Skeletal muscle satellite cell (primary cell): ENCODE measurements at regions not wholly inside any gene's neighbourhood (a gene's known extent, or its start where the extent isn't known, plus 50 kb on each side); places are given as distances from the start of the nearest gene placed in this dataset.

Experiments used
- H3K27me3 ChIP-seq: 2 replicates; pipeline ENCODE4 v1.7.0; 2013; ENCODE audit warnings: low read length; ENCODE audit not compliant: control insufficient read depth, insufficient read depth
- H3K36me3 ChIP-seq: 2 replicates; pipeline ENCODE4 v1.7.0; 2013; ENCODE audit warnings: mild to moderate bottlenecking, control low read depth, low read length; ENCODE audit not compliant: insufficient read depth
- H3K4me1 ChIP-seq: 2 replicates; pipeline ENCODE4 v1.7.0; 2013; ENCODE audit warnings: low read length; ENCODE audit not compliant: control insufficient read depth, insufficient read depth
- H3K4me2 ChIP-seq: 2 replicates; pipeline ENCODE4 v1.7.0; 2013; ENCODE audit warnings: mild to moderate bottlenecking, low read length
- H3K4me3 ChIP-seq: 2 replicates; pipeline ENCODE4 v1.7.0; 2013; ENCODE audit warnings: low read length
- H3K9ac ChIP-seq: 2 replicates; pipeline ENCODE4 v1.7.0; 2013; ENCODE audit warnings: mild to moderate bottlenecking, low read depth, low read length, moderate library complexity
- H3K9me3 ChIP-seq: replicated peaks from 2 replicates; pipeline ENCODE4 v1.7.0; 2013; ENCODE audit warnings: mild to moderate bottlenecking, control low read depth, low read length

GRCh38 chr6:163728442-163729126 is 314.1 kb downstream of the QKI start:
- Histone ChIP-seq H3K4me2 (no peak overlapping the region), H3K4me3 (no peak overlapping the region), H3K36me3 (no peaks in the 10 kb centered on the region), H3K9me3 (no peaks in the 10 kb centered on the region), H3K9ac (no peak overlapping the region), H3K27me3 (no peaks in the 10 kb centered on the region), H3K4me1 (no peaks in the 10 kb centered on the region)

GRCh38 chr6:163726037-163726695 is 311.6 kb downstream of the QKI start:
- H3K4me3 ChIP-seq, result no peak overlapping the region
- H3K4me2 ChIP-seq, result no peak overlapping the region
- no peaks in the 10 kb centered on the region for H3K9me3 ChIP-seq
- H3K36me3 ChIP-seq, result no peaks in the 10 kb centered on the region
- no peaks in the 10 kb centered on the region for H3K4me1 ChIP-seq
- no peaks in the 10 kb centered on the region for H3K27me3 ChIP-seq
- no peak overlapping the region for H3K9ac ChIP-seq

DNA sequence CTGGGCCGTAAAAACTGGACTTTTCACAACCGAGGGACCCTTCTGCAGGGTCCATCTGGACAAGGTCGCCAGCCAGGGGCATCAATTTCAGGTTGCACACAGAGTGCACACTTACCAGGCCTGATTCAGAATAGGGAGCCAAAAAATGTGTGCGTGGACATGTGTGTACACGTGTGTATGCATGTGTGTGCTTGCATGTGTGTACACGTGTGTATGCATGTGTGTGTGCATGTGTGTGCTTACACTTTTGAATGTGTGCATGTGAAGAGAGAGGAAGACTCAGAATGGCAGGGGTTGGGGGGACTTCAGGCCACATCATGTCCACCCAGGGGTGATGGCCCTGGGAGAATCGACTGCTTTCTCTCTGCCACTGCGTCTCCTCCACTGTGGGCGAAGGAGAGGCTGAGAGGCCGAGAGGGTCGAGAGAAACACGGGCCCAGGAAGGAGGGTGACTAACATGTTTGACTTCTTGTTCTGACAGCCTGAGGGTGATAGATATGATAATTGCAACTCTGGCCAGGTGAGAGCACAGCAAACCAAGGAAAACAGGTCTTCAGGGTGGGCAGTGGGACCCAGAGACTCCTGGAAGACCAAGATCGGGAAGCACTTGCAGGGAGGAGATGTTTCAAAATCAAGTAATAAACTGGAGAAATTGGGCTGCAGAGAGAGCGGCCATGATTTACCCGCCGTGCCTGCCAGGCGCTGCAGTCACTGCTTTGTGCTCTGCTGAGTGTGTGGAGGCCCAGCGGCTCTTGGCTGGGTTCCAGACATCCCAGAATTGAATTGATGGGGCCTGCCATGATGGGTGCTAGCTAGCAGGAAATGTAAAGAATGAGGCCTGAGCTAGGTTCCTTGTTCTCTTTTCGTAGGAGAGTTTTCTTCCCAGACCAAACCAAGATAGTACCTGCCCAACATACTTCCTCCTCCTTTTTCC is 310.8 kb downstream of the QKI start:
- no peak overlapping the region for H3K9ac ChIP-seq
- no peak overlapping the region for H3K4me2 ChIP-seq
- H3K4me3 ChIP-seq, result no peak overlapping the region
- no peaks in the 10 kb centered on the region for H3K36me3 ChIP-seq
- no peaks in the 10 kb centered on the region for H3K27me3 ChIP-seq
- H3K9me3 ChIP-seq, result no peaks in the 10 kb centered on the region
- H3K4me1 ChIP-seq, result no peaks in the 10 kb centered on the region

- no peaks in the 10 kb centered on the region for H3K27me3 ChIP-seq
- no peaks in the 10 kb centered on the region for H3K9me3 ChIP-seq
- H3K9ac ChIP-seq, result no peak overlapping the region
- H3K36me3 ChIP-seq, result no peaks in the 10 kb centered on the region
- no peaks in the 10 kb centered on the region for H3K4me1 ChIP-seq
- no peak overlapping the region for H3K4me3 ChIP-seq
- no peak overlapping the region for H3K4me2 ChIP-seq
Observed at GRCh38 chr6:163724196-163724595, 309.7 kb downstream of the QKI start.

- no peak overlapping the region for H3K4me3 ChIP-seq
- no peaks in the 10 kb centered on the region for H3K27me3 ChIP-seq
- no peak overlapping the region for H3K9ac ChIP-seq
- no peaks in the 10 kb centered on the region for H3K36me3 ChIP-seq
- no peak overlapping the region for H3K4me2 ChIP-seq
- H3K4me1 ChIP-seq, result no peaks in the 10 kb centered on the region
- no peaks in the 10 kb centered on the region for H3K9me3 ChIP-seq
Observed at GRCh38 chr6:163723759-163724158, 309.2 kb downstream of the QKI start.

- Histone ChIP-seq H3K27me3 (no peaks in the 10 kb centered on the region), H3K4me3 (no peak overlapping the region), H3K4me2 (no peak overlapping the region), H3K4me1 (no peaks in the 10 kb centered on the region), H3K9me3 (no peaks in the 10 kb centered on the region), H3K9ac (no peak overlapping the region), H3K36me3 (no peaks in the 10 kb centered on the region)
Observed at GRCh38 chr6:163721922-163722692, 307.6 kb downstream of the QKI start.

DNA sequence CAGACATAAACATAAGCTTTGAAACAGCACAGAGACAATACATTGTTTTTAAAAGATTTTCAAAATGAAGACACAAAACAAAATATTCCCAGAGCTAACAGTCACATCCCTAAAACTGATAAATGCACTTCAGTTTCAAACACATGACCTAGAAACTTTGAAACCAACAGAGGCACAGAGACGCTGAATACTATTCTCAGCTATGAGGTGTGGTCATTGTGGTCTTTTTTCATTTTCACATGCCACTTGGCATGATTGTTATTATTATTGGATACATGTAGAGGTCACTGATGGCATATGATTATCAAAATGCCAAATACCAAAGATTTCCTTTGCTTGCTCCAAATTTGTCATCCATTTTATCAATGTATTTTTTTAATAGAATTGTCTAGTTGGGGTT is 306.9 kb downstream of the QKI start:
- Histone ChIP-seq H3K4me1 (no peaks in the 10 kb centered on the region), H3K27me3 (no peaks in the 10 kb centered on the region), H3K9ac (no peak overlapping the region), H3K36me3 (no peaks in the 10 kb centered on the region), H3K4me3 (no peak overlapping the region), H3K9me3 (no peaks in the 10 kb centered on the region), H3K4me2 (no peak overlapping the region)

DNA sequence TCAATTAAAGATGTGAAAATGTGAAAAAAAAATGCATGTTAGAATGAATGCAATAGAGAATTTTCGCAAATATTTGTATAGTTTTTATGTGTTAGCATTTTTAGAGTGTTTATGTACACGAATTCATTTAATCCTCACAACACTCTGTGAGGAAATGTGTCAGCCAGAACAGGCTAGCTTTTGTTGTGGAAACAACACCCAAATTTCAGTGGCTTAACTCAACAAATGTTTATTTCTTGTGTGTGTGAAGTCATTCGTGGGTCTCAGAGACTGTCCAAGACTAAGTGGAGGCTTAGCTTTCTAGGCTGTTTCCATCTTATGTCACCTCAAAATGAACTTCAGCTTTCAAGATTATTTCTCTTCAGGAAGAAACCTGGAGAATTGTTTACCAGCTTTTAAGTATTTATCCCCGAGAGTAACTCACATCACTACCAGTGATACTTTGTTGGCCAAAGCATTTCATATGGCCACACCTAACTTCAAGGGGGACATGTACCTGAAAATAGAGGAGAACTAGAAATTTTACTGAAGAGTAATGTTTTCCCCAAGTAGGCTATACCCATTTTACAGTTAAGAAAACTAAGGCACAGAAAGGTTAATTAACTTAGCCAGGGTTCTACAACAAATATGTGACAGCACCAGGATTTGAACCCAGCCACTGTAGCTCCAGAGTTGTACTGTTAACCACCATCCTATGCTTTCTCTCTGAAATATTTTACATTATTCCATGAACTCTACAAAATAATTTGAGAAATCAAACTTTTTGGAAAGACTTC is 306.1 kb downstream of the QKI start:
- H3K9me3 ChIP-seq, result no peaks in the 10 kb centered on the region
- H3K9ac ChIP-seq, result no peak overlapping the region
- H3K4me2 ChIP-seq, result no peak overlapping the region
- no peaks in the 10 kb centered on the region for H3K36me3 ChIP-seq
- no peak overlapping the region for H3K4me3 ChIP-seq
- no peaks in the 10 kb centered on the region for H3K4me1 ChIP-seq
- no peaks in the 10 kb centered on the region for H3K27me3 ChIP-seq

GRCh38 chr6:163720005-163720404 is 305.5 kb downstream of the QKI start:
- Histone ChIP-seq H3K9me3 (no peaks in the 10 kb centered on the region), H3K4me3 (no peak overlapping the region), H3K4me1 (no peaks in the 10 kb centered on the region), H3K4me2 (no peak overlapping the region), H3K36me3 (no peaks in the 10 kb centered on the region), H3K9ac (no peak overlapping the region), H3K27me3 (no peaks in the 10 kb centered on the region)

DNA sequence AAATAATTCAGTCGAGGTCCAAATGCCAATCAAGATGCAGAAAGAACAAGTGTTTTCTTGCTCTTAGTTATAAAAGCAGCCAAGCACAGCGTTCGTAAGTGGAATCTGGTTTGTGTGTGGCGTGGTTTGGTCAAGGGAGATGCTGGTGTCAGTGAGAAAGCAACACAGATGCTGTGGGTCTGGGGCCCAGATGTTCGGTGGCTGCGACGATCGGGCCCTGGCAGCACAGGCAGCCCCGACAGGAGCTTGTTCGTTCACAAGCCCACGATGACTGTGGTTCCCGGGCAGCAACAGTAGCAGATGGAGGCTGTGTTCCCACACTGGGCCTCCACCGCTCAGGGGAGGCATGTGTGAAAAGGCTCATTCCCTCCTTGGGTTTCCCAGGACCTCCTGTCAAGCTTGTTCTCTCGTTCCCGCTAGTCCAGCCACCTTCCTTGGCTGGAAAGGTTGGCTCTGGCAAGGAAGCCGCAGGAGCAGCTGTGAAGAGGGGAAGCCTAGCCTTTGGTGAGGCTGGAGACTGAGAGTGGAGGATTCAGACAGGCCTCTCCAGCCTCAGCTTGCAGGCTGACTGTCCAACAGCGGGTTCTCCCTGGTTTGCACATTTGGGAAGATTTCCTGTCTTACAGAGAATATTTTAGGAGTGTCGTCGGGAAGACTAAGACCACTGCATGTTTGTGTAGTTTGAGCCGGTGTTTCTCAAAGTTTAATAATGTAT is 304.7 kb downstream of the QKI start:
- H3K4me1 ChIP-seq, result no peaks in the 10 kb centered on the region
- H3K36me3 ChIP-seq, result no peaks in the 10 kb centered on the region
- no peak overlapping the region for H3K4me3 ChIP-seq
- no peak overlapping the region for H3K9ac ChIP-seq
- no peaks in the 10 kb centered on the region for H3K27me3 ChIP-seq
- H3K9me3 ChIP-seq, result no peaks in the 10 kb centered on the region
- no peak overlapping the region for H3K4me2 ChIP-seq
